ENCODE measurements at regions not wholly inside any gene's neighbourhood (a gene's known extent, or its start where the extent isn't known, plus 50 kb on each side); places are given as distances from the start of the nearest gene placed in this dataset.

DNA sequence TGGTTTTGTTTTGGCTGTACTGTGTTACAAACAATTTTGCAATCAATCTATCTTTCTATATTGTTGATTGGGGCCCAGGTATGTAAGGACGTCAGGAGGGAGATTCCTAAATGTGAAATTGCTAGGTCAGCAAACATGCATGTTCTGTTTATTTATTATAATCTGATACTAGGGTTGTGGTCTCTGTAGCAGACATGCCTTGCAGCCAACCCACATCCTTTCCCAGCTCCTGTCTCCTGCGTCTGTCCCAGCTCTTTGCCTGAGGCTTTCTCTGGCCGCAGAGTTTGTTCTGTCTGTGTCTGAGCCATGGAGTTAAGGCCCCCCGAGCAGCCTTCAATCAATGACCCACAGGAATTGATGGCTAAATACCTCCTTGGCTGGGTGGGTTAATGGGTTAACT, 124.0 kb upstream of the ZEB1 start:
- TF ChIP-seq, protein P1, sequence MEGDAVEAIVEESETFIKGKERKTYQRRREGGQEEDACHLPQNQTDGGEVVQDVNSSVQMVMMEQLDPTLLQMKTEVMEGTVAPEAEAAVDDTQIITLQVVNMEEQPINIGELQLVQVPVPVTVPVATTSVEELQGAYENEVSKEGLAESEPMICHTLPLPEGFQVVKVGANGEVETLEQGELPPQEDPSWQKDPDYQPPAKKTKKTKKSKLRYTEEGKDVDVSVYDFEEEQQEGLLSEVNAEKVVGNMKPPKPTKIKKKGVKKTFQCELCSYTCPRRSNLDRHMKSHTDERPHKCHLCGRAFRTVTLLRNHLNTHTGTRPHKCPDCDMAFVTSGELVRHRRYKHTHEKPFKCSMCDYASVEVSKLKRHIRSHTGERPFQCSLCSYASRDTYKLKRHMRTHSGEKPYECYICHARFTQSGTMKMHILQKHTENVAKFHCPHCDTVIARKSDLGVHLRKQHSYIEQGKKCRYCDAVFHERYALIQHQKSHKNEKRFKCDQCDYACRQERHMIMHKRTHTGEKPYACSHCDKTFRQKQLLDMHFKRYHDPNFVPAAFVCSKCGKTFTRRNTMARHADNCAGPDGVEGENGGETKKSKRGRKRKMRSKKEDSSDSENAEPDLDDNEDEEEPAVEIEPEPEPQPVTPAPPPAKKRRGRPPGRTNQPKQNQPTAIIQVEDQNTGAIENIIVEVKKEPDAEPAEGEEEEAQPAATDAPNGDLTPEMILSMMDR (IDR thresholded peaks at IDR 0.05): no peak

DNA sequence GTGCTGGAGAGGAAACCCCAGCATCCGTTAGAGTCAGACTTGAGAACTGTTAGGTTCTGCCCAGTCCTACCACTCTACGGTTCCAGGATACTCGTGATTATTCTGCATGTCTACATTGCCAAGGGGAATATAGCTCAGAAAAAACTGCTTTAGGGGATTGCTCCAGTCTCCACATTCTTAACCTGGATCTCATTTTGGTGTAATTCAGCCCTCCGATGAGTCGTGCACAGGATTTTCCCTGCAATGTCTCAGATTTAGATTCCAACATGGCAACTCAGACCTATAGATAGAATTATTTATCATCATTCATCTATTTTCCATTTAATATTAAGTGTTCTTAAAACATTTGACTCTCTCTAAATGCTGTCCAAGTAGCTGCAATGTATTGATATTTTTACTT, 121.1 kb upstream of the ZEB1 start:
- TF ChIP-seq, protein P1 (IDR thresholded peaks at IDR 0.05): no peak

DNA sequence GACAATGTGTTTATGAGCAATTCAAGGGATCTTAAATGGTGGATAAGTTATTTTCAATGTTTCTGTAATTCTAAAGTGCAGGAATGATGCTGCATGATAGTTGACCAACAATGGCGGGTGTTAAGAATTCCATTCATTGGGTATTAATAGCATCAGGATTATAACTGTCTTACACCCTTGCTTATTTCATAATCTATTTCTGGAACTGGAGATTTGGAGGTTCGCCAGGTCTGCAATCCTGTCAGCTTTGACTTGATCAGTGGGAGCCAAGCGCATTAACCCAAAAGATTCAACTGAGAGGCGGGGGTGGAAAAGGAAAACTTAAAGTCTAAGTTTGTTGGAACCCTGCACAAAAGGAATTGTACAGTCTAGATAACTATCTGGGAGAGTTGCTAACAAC, 114.9 kb upstream of the ZEB1 start:
- TF ChIP-seq, protein P1 (IDR thresholded peaks at IDR 0.05): no peak

DNA sequence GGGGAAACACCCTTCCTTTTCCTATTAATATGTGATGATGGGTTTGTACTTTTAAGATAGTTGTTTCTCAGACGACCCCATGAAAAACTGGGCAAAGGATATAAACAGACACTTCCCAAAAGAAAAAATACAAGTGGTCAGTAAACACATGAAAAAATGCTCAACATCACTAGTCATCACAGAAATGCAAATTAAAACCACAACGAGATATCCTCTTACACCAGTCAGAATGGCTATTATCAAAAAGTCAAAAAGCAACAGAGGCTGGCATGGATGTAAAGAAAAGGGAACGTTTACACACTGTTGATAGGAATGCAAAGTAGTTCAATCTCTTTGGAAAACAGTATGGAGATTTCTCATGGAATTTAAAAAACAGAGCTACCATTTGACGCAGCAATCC, 111.4 kb upstream of the ZEB1 start:
- TF ChIP-seq, protein P1 (IDR thresholded peaks at IDR 0.05): no peak

DNA sequence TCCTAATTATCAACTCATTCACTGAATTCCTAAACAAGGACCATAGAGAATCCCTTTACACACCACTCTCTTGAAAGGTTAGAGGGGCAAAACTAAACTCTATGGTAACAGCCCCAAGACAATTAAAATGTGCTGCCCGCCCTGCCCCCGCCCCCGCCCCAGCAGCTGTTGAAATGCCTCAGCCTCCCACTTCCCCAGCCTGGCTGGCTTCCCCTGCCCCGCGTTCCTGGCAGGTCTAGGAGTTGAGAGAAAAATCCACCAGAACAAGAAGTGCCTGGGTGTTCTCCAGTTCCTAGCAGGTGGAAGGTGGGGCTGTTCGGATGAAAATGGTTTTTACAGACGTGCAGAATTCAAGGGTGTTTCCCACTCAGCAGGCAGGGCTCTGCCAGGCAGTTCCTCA, 109.5 kb upstream of the ZEB1 start:
- TF ChIP-seq, protein P1 (IDR thresholded peaks at IDR 0.05): no peak

DNA sequence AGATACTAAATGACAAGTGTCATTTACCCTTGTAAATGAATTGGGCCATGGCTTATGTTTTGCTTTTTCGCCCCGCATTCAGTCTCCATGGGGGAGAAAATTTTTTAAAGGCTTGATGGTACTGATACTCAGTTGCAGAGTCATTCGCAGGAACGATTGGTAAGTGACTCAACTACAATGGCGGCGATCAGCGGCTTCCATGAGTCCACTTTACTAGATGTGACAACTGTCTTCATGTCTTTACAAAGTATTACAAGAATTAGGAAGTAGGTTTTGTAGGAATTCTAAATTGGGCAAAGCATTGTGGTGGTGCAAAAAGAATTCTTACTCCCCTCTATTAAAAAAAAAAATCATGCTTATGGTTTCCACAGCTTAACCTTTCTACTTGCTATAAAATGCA, 108.8 kb upstream of the ZEB1 start:
- TF ChIP-seq, protein P1 (IDR thresholded peaks at IDR 0.05): no peak

DNA sequence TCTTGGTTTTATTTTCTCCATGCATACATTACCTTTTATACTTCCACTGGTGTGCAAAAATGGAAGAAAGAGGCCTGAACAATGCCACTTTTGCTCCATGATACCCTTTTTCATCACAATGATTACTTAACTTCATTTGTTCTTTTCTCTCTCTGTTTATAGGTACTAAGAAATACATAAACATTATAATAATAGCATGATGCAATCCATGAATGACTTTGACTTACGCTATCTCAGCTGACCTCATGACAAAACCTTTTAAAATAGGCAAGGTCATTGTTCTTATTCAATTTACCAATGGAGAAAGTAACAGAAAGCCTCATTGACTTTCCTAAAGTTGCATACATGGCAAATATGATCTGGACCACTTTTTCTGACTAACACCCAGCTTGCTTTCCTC, 105.1 kb upstream of the ZEB1 start:
- TF ChIP-seq, protein P1 (IDR thresholded peaks at IDR 0.05): no peak

DNA sequence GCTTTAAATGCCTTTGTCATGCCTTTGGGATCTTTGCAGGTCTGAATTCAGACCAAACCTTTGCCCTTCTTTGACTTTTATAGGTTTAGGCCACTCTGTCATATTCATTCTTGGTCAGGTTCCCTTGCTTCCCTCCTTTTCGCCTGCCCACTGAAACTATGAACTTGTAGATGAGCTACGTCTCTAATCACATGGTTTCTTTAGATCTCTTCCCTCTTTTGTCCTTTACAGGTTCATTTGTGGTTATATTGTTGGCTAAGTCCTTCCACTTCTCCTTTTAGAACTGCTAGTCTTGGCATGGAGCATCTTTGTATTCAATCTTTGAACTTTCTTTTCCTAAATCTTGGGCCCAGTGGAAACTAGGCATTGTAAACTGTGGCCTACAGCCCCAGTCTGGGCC, 104.0 kb upstream of the ZEB1 start:
- TF ChIP-seq, protein P1 (IDR thresholded peaks at IDR 0.05): no peak

All from LNCAP (cell line).